Esophagus muscularis mucosa (tissue), 3 donors: ENCODE measurements at regions not wholly inside any gene's neighbourhood (a gene's known extent, or its start where the extent isn't known, plus 50 kb on each side); places are given as distances from the start of the nearest gene placed in this dataset.

ENCODE experiments used
- CTCF ChIP-seq, 3 experiments: fragments of 200-600 bp in 2 of 3; fragments of 450-650 bp in 1 of 3; sonication (generic) in 2 of 3; IDR thresholded peaks; one replicate each; pipeline ENCODE4 v1.5.1; 2017 to 2019; ENCODE audit warnings: antibody characterized with exemption in 3 of 3, mild to moderate bottlenecking in 2 of 3, moderate library complexity in 1 of 3
- POLR2A ChIP-seq: fragments of 450-650 bp; IDR thresholded peaks from one replicate; pipeline ENCODE4 v1.6.1; 2017; ENCODE audit warnings: antibody characterized with exemption, moderate library complexity, mild to moderate bottlenecking, low read depth
- POLR2AphosphoS5 ChIP-seq, 2 donors: sonication (generic); formaldehyde crosslinking; IDR thresholded peaks; one replicate each; pipeline ENCODE4 v1.6.1; 2017; ENCODE audit warnings: antibody characterized with exemption in 2 of 2

- TF ChIP-seq CTCF (IDR thresholded peaks at IDR 0.05): no peak
- TF ChIP-seq POLR2A: no peak
- TF ChIP-seq POLR2AphosphoS5 (IDR thresholded peaks at IDR 0.05): no peak
Measured at GRCh38 chr5:147113967-147114366, 120.9 kb upstream of the STK32A start.
